Upper lobe of right lung (tissue), 1 donor: ENCODE measurements at regions not wholly inside any gene's neighbourhood (a gene's known extent, or its start where the extent isn't known, plus 50 kb on each side); places are given as distances from the start of the nearest gene placed in this dataset.

Experiments
- ATAC-seq: fragments of 200-7000 bp; cut with Tn5 transposase; one replicate; pipeline ENCODE4 v1.9.1; 2020; ENCODE audit warnings: mild to moderate bottlenecking, moderate library complexity
- DNase-seq: peaks from one replicate; pipeline ENCODE4 v3.0.0-alpha.2; 2020
- H3K27ac ChIP-seq: fragments of 200-600 bp; one replicate; pipeline ENCODE4 v1.8.0; 2022
- H3K27me3 ChIP-seq: fragments of 200-600 bp; one replicate; pipeline ENCODE4 v1.8.0; 2022; ENCODE audit warnings: mild to moderate bottlenecking
- H3K36me3 ChIP-seq: fragments of 200-600 bp; one replicate; pipeline ENCODE4 v1.8.0; 2022
- H3K4me1 ChIP-seq: fragments of 200-600 bp; one replicate; pipeline ENCODE4 v1.8.0; 2022
- H3K4me3 ChIP-seq: fragments of 200-600 bp; one replicate; pipeline ENCODE4 v1.8.0; 2022; ENCODE audit warnings: mild to moderate bottlenecking
- H3K9me3 ChIP-seq: fragments of 200-600 bp; one replicate; pipeline ENCODE4 v1.8.0; 2022
- CTCF ChIP-seq: fragments of 200-600 bp; IDR thresholded peaks from one replicate; pipeline ENCODE4 v1.8.0; 2022; ENCODE audit warnings: antibody characterized with exemption
- intact Hi-C: fragments of 100-400 bp; cut with DNase I; formaldehyde crosslinking; loops from one replicate; pipeline ENCODE4 v1.11.0; 2022
- donor health status: DM: no; HTN: yes; CAD: no; lungs with severe emphysema.

- intact Hi-C loops = no loop called here
- DNase-seq = no peak
- H3K9me3 ChIP-seq = no peaks in the 10 kb centered on the region
- H3K27me3 ChIP-seq = no peaks in the 10 kb centered on the region
- no peaks in the 10 kb centered on the region for H3K4me1 ChIP-seq
- no peaks in the 10 kb centered on the region for H3K36me3 ChIP-seq
- no peak for ATAC-seq
- H3K4me3 ChIP-seq = no peak overlapping the region
- H3K27ac ChIP-seq = no peak overlapping the region
- no peak for TF ChIP-seq CTCF
These were observed 197.9 kb upstream of the FOXQ1 start for GRCh38 chr6:1113916-1114540.

GRCh38 chr6:1111361-1111760, 200.5 kb upstream of the FOXQ1 start:
- TF ChIP-seq CTCF = no peak
- intact Hi-C loops = no loop called here
- H3K9me3 ChIP-seq = no peaks in the 10 kb centered on the region
- H3K4me3 ChIP-seq = no peak overlapping the region
- H3K36me3 ChIP-seq = no peaks in the 10 kb centered on the region
- H3K4me1 ChIP-seq = no peaks in the 10 kb centered on the region
- no peak overlapping the region for H3K27ac ChIP-seq
- ATAC-seq (peak; percentile 48), DNase-seq (no peak)
- no peaks in the 10 kb centered on the region for H3K27me3 ChIP-seq

GRCh38 chr6:1110941-1111349, 201.0 kb upstream of the FOXQ1 start:
- peak; percentile 80 for ATAC-seq
- Histone ChIP-seq H3K36me3 (no peaks in the 10 kb centered on the region), H3K9me3 (no peaks in the 10 kb centered on the region), H3K27me3 (no peaks in the 10 kb centered on the region), H3K4me3 (no peak overlapping the region), H3K27ac (no peak overlapping the region), H3K4me1 (no peaks in the 10 kb centered on the region)
- no peak for TF ChIP-seq CTCF
- intact Hi-C loops = no loop called here
- DNase-seq = no peak

GRCh38 chr6:1110164-1110563, 201.7 kb upstream of the FOXQ1 start:
- TF ChIP-seq CTCF = no peak
- Histone ChIP-seq H3K9me3 (no peaks in the 10 kb centered on the region), H3K36me3 (no peaks in the 10 kb centered on the region), H3K27me3 (no peaks in the 10 kb centered on the region), H3K27ac (no peak overlapping the region), H3K4me3 (no peak overlapping the region), H3K4me1 (no peaks in the 10 kb centered on the region)
- ATAC-seq (no peak), DNase-seq (no peak)
- intact Hi-C loops = no loop called here

- DNase-seq (no peak), ATAC-seq (no peak)
- intact Hi-C loops = no loop called here
- H3K9me3 ChIP-seq = no peaks in the 10 kb centered on the region
- H3K27me3 ChIP-seq = no peaks in the 10 kb centered on the region
- H3K27ac ChIP-seq = no peak overlapping the region
- no peaks in the 10 kb centered on the region for H3K36me3 ChIP-seq
- H3K4me1 ChIP-seq = no peaks in the 10 kb centered on the region
- H3K4me3 ChIP-seq = no peak overlapping the region
- TF ChIP-seq CTCF = no peak
These were observed 202.8 kb upstream of the FOXQ1 start for GRCh38 chr6:1109134-1109533.

- no peaks in the 10 kb centered on the region for H3K36me3 ChIP-seq
- no peak for DNase-seq
- H3K4me3 ChIP-seq = no peak overlapping the region
- no peaks in the 10 kb centered on the region for H3K27me3 ChIP-seq
- H3K27ac ChIP-seq = no peak overlapping the region
- no peaks in the 10 kb centered on the region for H3K9me3 ChIP-seq
- H3K4me1 ChIP-seq = no peaks in the 10 kb centered on the region
- ATAC-seq = no peak
- TF ChIP-seq CTCF = no peak
- intact Hi-C loops = no loop called here
These were observed 203.7 kb upstream of the FOXQ1 start for GRCh38 chr6:1108198-1108597.
